HUDEP-2 (cell line): ENCODE measurements at regions not wholly inside any gene's neighbourhood (a gene's known extent, or its start where the extent isn't known, plus 50 kb on each side); places are given as distances from the start of the nearest gene placed in this dataset.

ENCODE experiments used
- DNase-seq, 76 experiments: peaks; one replicate each; lab custom pipeline; 2025; ENCODE audit not compliant: unreplicated experiment in 76 of 76; lab: John Stamatoyannopoulos, UW

DNA sequence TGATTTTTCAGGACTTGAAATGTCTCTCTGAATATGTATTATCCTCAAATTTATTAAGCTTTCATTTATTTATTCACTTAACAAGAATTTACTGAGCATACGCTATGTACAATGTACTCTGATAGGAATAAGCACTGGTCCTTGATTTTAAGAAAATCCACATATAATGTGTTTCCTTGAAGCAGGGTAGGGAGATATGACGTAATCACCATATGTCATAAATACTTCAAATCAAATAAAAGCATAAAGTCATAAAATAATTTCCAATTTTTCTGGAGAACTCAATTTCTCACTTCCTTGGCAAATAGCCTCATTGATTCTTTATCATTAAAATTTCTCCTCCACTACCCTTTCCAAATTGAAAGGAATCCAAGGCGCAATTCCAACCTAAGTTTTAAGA lies 177.8 kb upstream of the GAP43 start:
- no peak for DNase-seq

GRCh38 chr3:115448851-115449250 lies 174.5 kb upstream of the GAP43 start:
- DNase-seq = no peak

GRCh38 chr3:115450036-115450435 lies 173.3 kb upstream of the GAP43 start:
- no peak for DNase-seq

DNA sequence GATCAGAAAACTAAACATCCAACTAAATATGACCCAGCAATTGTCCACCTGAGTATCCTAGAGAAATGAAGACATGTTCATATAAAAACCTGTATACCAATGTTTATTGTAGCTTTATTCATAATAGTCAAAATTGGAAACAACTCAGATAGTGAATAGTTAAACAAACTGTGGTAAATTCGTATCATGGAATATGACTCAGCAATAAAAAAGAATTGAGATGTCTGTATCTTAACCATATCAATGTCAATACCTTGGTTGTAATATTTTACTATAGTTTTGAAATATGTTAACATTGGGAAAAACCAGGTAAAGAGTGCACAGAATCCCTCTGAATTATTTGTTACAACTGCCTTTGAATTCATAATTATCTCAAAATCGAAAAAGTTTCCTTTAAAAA lies 159.3 kb upstream of the GAP43 start:
- DNase-seq = no peak

DNA sequence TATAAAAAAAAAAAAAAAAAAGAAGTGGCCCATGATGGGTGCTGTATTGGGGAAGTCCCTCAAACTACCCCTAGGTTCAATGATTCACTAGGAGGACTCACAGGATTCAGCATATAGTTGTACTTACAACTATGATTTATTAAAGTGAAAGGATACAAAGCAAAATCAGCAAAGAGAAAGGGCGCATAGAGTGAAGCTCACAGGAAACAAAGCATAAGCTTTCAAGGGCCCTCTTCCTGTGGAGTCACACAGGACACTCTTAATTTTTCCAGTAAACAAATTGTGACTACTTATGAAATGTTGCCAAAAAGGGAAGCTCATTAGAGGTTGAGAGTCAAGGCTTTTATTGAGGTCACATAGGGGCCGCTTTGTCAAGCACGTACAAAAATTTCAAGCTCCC lies 153.7 kb upstream of the GAP43 start:
- DNase-seq = no peak

- no peak for DNase-seq
These were observed 153.1 kb upstream of the GAP43 start for GRCh38 chr3:115470254-115470653.

GRCh38 chr3:115475178-115476041 lies 147.9 kb upstream of the GAP43 start:
- no peak for DNase-seq

DNA sequence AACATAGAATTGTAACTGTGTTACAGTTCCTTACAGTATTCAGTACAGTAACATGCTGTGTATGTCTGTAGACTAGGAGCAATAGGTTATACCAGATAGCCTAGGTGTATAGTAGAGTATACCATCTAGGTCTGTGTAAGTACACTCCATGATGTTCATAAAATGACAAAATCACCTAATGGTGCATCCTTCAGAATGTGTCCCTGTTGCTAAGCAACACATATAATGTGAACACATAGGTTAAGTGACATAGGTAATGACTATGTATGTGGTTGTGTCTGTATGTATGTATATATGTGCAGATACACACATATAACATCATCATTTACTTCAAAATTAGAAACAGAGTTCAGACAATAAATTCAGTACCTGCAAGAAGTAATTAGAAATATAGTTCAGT lies 146.8 kb upstream of the GAP43 start:
- DNase-seq = no peak

DNA sequence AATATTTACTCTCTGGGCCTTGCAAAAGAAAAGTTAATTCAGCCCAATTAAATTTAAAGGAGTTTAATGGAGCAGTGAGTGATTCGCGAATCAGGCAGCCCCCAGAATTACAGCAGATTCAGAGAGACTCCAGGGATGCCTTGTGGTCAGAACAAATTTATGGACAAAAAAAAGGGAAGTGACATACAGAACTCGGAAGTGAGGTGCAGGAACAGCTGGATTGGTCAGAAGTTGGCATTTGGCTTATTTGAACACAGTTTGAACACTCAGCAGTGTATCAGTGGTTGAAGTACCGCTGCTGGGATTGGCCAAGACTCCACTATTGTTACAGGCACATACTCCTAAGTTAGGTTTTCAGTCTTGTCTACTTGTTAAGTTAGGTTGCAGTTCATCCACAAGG lies 145.0 kb upstream of the GAP43 start:
- DNase-seq = peak in 1 of 76 experiments; percentile 0

- DNase-seq = no peak
These were observed 136.4 kb upstream of the GAP43 start for GRCh38 chr3:115486880-115487279.

DNA sequence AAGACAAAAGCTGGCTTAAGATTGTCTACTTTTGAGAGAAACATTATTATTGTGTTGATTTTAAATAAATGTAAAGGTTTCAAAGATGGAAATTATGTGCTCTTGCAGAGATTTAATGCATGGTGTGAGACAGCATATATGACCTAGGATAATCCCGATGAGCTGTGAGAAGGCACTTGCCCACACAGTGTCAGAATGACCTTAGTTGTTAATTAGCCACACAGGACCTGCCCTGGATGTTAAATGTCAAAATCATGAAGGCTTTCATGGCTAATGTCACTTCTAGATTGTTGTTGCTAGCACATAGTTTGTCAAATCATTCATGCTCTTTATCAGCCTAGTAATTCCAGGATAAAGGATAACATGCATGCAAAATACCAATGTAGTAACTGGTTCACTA lies 135.3 kb upstream of the GAP43 start:
- no peak for DNase-seq

GRCh38 chr3:115488409-115488808 lies 134.9 kb upstream of the GAP43 start:
- DNase-seq = no peak

DNA sequence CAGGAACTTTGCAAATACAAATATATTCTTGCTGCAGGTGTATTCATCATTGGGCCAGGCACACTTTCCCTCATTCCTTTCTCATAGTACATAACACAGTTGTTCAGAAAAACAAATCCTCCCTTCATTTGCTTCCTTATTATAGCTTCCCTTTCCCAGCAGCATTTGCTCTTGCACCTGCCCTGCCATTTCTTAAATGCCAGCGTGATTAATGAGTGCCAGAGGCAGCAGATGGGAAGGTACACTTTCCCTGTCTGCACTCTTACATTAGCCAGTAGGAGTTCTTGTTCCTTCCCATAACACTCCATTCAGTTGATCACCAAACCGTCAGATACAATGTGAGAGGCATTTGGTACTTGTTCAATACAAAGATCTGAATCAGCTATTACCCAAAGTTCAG lies 128.5 kb upstream of the GAP43 start:
- no peak for DNase-seq

DNA sequence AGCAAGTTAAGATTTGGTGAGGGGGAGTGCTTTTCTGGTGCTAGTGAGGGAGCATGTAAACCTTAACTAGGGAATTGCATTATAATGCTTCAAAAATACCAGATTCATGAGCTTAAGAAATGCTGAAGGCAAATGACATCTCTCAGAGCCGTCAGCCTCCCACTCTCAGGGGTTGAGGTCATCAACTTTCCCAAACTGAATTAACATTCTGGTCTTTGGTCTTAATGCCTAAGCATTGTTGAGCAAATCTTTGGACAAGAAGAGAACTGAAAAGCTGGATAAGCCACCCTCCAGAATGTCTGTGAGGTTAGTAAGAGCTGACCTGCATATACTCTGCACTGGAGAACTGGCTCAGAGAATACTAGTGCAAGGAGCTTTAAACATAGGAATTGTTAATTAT lies 124.9 kb upstream of the GAP43 start:
- no peak for DNase-seq

GRCh38 chr3:115498898-115499297 lies 124.4 kb upstream of the GAP43 start:
- no peak for DNase-seq

- no peak for DNase-seq
These were observed 123.6 kb upstream of the GAP43 start for GRCh38 chr3:115499666-115500065.

GRCh38 chr3:115500795-115501194 lies 122.5 kb upstream of the GAP43 start:
- DNase-seq = no peak

GRCh38 chr3:115502128-115502527 lies 121.2 kb upstream of the GAP43 start:
- no peak for DNase-seq

- DNase-seq = no peak
These were observed 119.9 kb upstream of the GAP43 start for GRCh38 chr3:115503394-115503793.

DNA sequence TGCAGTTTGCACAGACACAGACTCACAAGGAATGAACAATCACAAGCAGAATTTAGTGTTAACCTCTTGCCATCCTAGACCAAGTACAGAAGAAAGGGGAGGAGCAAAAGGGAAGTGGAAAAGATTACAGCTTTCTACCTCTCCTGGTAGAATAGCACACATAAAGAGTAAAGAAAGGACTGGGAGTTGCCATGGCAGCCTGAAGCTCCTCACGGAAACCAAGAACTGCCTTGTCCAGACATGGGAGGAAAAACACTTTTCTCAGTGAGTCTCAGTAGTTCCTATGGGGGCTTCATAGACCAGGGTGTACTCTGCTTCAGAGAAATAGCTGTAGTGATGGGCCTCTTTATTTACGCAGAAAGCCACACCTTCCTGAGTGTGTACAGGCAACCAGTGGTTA lies 114.7 kb upstream of the GAP43 start:
- DNase-seq = no peak

DNA sequence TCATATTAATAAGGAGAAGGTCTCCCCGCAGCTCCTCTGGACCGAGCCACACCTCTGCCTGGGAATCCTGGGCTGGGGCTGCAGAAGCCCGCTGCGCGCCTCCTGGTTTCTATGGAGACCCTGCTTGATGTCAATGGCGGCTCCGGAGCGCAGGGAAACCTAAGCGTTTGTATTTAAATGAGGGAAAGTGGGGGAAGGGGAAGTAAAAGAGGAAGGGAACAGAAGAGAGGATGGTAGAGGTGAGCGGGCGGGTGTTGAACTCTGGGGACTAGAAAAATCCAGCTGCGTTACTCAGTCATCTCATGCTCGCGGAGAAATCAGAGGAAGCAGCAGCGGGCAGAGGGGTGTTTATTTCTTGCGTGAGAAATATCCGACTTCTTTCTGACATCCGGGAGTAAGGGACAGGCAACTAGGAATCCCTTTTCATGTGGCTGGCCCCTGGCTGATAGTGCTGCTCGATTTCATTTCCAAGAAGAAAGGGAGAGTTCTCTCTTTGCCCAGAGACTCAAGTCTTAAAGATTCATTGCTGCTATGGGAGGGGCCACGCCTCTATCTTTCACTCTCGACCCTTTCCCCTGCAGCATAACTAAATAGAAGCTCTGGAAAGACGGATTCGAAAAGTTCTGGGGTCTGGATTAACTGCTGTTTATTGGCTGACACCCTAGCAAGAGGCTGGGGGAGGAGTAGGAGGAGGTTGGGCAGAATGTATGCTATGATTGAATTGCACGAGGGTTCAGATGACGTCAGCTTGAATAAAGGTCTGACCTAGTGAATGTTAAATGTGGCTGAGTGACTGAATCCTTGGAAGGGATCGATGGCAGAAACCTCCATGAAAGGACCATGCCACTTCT lies 110.5 kb upstream of the GAP43 start:
- no peak for DNase-seq

DNA sequence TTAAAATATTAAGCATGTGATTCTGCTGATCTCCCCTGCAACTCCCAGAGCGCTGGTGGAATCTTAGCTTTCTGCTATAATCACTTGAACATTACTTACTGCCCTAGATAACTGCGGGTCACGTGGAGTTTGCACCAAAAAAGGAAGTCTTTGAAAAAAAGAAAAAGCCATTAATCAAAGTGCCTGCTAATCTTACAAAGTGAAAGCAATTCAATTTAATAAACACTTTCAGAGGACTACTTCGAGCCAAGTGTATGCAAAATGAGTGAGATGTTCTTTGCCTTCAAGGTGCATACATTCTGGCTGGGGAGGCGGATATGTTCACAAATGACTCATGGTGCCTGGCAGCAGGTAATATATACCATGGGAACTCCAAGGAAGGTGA lies 109.9 kb upstream of the GAP43 start:
- no peak for DNase-seq
